ENCODE measurements at regions not wholly inside any gene's neighbourhood (a gene's known extent, or its start where the extent isn't known, plus 50 kb on each side); places are given as distances from the start of the nearest gene placed in this dataset.

DNA sequence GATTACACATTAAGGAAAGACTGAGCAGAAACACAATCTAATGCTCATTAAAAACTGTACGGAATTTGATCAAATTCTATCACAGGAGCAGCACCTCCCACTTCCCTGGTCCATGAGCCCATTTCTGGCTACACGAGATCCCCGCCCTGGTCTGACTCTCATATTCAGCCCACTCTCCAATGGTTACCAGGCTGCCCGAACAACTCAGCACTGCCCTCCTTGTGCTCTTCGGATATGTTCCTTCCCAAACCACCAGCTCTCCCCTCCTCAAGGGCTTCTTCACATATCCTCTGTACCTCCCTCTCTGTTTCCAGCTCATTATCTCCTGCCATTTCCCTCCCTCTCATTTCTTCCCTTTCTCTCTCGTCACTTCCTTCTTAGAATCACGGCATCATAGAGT lies 180.5 kb downstream of the RSL24D1 start:
- Histone ChIP-seq H3K27ac (replicated peaks) (no peak overlapping the region), H3K4me3 (replicated peaks; ENCODE audit: insufficient read depth, low read length) (no peak overlapping the region), H3K27me3 (ENCODE audit: insufficient read depth, poor library complexity, severe bottlenecking) (no peaks in the 10 kb centered on the region)
- TF ChIP-seq, protein P1, sequence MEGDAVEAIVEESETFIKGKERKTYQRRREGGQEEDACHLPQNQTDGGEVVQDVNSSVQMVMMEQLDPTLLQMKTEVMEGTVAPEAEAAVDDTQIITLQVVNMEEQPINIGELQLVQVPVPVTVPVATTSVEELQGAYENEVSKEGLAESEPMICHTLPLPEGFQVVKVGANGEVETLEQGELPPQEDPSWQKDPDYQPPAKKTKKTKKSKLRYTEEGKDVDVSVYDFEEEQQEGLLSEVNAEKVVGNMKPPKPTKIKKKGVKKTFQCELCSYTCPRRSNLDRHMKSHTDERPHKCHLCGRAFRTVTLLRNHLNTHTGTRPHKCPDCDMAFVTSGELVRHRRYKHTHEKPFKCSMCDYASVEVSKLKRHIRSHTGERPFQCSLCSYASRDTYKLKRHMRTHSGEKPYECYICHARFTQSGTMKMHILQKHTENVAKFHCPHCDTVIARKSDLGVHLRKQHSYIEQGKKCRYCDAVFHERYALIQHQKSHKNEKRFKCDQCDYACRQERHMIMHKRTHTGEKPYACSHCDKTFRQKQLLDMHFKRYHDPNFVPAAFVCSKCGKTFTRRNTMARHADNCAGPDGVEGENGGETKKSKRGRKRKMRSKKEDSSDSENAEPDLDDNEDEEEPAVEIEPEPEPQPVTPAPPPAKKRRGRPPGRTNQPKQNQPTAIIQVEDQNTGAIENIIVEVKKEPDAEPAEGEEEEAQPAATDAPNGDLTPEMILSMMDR (IDR thresholded peaks at IDR 0.05; ENCODE audit: insufficient read depth, low read length) = no peak
- TF ChIP-seq GABPA (IDR thresholded peaks at IDR 0.05; ENCODE audit: low read depth) (no peak), SPI1 (IDR thresholded peaks at IDR 0.05; ENCODE audit: borderline replicate concordance, low read depth) (no peak), POLR2AphosphoS5 (IDR thresholded peaks at IDR 0.05; ENCODE audit: low read depth) (no peak)
- TF ChIP-seq, protein P2, sequence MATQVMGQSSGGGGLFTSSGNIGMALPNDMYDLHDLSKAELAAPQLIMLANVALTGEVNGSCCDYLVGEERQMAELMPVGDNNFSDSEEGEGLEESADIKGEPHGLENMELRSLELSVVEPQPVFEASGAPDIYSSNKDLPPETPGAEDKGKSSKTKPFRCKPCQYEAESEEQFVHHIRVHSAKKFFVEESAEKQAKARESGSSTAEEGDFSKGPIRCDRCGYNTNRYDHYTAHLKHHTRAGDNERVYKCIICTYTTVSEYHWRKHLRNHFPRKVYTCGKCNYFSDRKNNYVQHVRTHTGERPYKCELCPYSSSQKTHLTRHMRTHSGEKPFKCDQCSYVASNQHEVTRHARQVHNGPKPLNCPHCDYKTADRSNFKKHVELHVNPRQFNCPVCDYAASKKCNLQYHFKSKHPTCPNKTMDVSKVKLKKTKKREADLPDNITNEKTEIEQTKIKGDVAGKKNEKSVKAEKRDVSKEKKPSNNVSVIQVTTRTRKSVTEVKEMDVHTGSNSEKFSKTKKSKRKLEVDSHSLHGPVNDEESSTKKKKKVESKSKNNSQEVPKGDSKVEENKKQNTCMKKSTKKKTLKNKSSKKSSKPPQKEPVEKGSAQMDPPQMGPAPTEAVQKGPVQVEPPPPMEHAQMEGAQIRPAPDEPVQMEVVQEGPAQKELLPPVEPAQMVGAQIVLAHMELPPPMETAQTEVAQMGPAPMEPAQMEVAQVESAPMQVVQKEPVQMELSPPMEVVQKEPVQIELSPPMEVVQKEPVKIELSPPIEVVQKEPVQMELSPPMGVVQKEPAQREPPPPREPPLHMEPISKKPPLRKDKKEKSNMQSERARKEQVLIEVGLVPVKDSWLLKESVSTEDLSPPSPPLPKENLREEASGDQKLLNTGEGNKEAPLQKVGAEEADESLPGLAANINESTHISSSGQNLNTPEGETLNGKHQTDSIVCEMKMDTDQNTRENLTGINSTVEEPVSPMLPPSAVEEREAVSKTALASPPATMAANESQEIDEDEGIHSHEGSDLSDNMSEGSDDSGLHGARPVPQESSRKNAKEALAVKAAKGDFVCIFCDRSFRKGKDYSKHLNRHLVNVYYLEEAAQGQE (IDR thresholded peaks at IDR 0.05; ENCODE audit: insufficient replicate concordance, low read depth) = no peak
- no peak for DNase-seq (ENCODE audit: low read depth in 1 of 2, low spot score in 1 of 2)

DNA sequence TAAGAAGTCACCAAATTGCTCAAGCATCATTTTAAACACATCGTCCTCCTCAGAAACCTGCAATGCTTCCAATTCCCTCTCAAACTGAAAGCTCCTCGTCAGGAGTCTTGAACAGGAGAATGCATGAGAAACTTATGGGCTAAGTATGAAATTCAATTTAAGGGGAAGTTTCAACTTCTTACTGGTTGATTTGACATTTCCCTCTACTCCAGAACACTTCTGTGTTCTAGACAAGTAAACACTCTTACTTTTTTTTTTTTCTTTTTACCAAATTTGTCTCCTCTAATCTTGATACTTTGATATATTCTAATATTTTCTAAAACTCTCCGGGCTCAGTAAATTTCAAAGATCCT lies 181.7 kb downstream of the RSL24D1 start:
- no peaks in the 10 kb centered on the region for H3K27me3 ChIP-seq (ENCODE audit: insufficient read depth, poor library complexity, severe bottlenecking)
- no peak for DNase-seq (ENCODE audit: low read depth in 1 of 2, low spot score in 1 of 2)

DNA sequence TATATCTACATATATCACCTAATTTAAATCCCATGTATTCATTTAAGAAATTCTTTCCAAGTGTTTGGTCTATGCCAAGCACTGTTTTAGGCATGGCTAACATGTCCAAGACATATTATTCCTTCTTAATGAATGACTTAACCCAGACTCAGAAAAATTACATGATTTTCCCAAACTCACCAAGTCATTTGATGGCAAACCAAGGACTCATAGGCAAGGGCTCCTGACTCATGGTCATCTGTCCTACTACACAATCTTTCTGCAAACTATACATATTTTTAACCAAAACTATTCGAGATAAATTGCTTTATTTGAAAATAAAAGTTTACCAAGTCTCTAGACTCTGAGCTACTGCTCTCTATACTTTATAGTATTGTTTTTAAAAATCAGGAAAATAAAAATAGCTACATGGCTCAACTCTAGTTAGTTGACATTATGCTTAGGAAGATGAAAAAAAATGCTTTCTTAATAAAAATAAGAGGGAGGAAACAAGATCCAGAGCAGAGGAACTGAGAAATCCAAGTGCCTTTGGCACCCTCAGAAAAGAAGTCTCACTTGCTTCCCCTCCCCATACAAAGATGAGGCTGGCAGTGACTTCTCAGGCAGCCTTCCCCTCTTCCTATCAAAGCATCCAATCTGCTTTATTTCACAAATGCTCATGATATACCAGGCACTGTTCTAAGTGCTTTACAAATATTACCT lies 182.2 kb downstream of the RSL24D1 start:
- TF ChIP-seq, protein P1 (IDR thresholded peaks at IDR 0.05; ENCODE audit: insufficient read depth, low read length) = no peak
- TF ChIP-seq GABPA (IDR thresholded peaks at IDR 0.05; ENCODE audit: low read depth) (no peak), POLR2AphosphoS5 (IDR thresholded peaks at IDR 0.05; ENCODE audit: low read depth) (no peak), SPI1 (IDR thresholded peaks at IDR 0.05; ENCODE audit: borderline replicate concordance, low read depth) (no peak)
- TF ChIP-seq, protein P2 (IDR thresholded peaks at IDR 0.05; ENCODE audit: insufficient replicate concordance, low read depth) = no peak

More for the DNA sequence above, 181.7 kb downstream of the RSL24D1 start:
- H3K27ac ChIP-seq (replicated peaks) = no peak overlapping the region
- TF ChIP-seq, protein P1 (IDR thresholded peaks at IDR 0.05; ENCODE audit: insufficient read depth, low read length) = no peak
- TF ChIP-seq SPI1 (IDR thresholded peaks at IDR 0.05; ENCODE audit: borderline replicate concordance, low read depth) = no peak
- no peak for TF ChIP-seq GABPA (IDR thresholded peaks at IDR 0.05; ENCODE audit: low read depth)
- no peak for TF ChIP-seq POLR2AphosphoS5 (IDR thresholded peaks at IDR 0.05; ENCODE audit: low read depth)
- TF ChIP-seq, protein P2 (IDR thresholded peaks at IDR 0.05; ENCODE audit: insufficient replicate concordance, low read depth) = no peak
- no peak overlapping the region for H3K4me3 ChIP-seq (replicated peaks; ENCODE audit: insufficient read depth, low read length)

More for the DNA sequence above, 182.2 kb downstream of the RSL24D1 start:
- no peak for DNase-seq (ENCODE audit: low read depth in 1 of 2, low spot score in 1 of 2)
- Histone ChIP-seq H3K4me3 (replicated peaks; ENCODE audit: insufficient read depth, low read length) (no peak overlapping the region), H3K27ac (replicated peaks) (no peak overlapping the region), H3K27me3 (ENCODE audit: insufficient read depth, poor library complexity, severe bottlenecking) (no peaks in the 10 kb centered on the region)

Data from HL-60 (cell line).